ENCODE measurements at regions not wholly inside any gene's neighbourhood (a gene's known extent, or its start where the extent isn't known, plus 50 kb on each side); places are given as distances from the start of the nearest gene placed in this dataset.

- no peak for TF ChIP-seq EZH2 (IDR thresholded peaks at IDR 0.05; ENCODE audit: low read length, missing control alignments)
- TF ChIP-seq, protein P1, sequence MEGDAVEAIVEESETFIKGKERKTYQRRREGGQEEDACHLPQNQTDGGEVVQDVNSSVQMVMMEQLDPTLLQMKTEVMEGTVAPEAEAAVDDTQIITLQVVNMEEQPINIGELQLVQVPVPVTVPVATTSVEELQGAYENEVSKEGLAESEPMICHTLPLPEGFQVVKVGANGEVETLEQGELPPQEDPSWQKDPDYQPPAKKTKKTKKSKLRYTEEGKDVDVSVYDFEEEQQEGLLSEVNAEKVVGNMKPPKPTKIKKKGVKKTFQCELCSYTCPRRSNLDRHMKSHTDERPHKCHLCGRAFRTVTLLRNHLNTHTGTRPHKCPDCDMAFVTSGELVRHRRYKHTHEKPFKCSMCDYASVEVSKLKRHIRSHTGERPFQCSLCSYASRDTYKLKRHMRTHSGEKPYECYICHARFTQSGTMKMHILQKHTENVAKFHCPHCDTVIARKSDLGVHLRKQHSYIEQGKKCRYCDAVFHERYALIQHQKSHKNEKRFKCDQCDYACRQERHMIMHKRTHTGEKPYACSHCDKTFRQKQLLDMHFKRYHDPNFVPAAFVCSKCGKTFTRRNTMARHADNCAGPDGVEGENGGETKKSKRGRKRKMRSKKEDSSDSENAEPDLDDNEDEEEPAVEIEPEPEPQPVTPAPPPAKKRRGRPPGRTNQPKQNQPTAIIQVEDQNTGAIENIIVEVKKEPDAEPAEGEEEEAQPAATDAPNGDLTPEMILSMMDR (conservative IDR thresholded peaks at IDR 0.05 in 1 of 2, IDR thresholded peaks at IDR 0.05 in 1 of 2; ENCODE audit: low read depth in 1 of 2, low read length in 2 of 2), result no peak
These were observed 120.0 kb downstream of the LRIG2 start for GRCh38 chr1:113192980-113193379.
